ENCODE measurements at regions not wholly inside any gene's neighbourhood (a gene's known extent, or its start where the extent isn't known, plus 50 kb on each side); places are given as distances from the start of the nearest gene placed in this dataset.

GRCh38 chr11:64482588-64482987 lies 73.2 kb upstream of the SLC22A11 start:
- Histone ChIP-seq H3K4me3 (ENCODE audit: low read length) (no peak overlapping the region), H3K4me2 (ENCODE audit: low read length) (no peak overlapping the region), H3K9me2 (replicated peaks; ENCODE audit: control insufficient read depth, low read length) (no peaks in the 10 kb centered on the region), H3K79me2 (ENCODE audit: control insufficient read depth, low read length) (no peaks in the 10 kb centered on the region), H3K36me3 (ENCODE audit: control insufficient read depth, low read length) (no peaks in the 10 kb centered on the region), H3K27ac (ENCODE audit: low read depth, low read length) (no peak overlapping the region), H4K20me1 (ENCODE audit: control insufficient read depth, insufficient read depth, low read depth, low read length) (no peaks in the 10 kb centered on the region), H3K27me3 (ENCODE audit: control insufficient read depth, low read length) (peaks cover 13% of the 10 kb centered on the region), H3K9me3 (ENCODE audit: control insufficient read depth, insufficient read depth, low read length) (no peaks in the 10 kb centered on the region), H3K4me1 (ENCODE audit: control insufficient read depth, low read length) (no peaks in the 10 kb centered on the region), H3F3A (ENCODE audit: control insufficient read depth, insufficient read depth) (no peaks in the 10 kb centered on the region)
- no peak for TF ChIP-seq CTCF (IDR thresholded peaks at IDR 0.05; ENCODE audit: low read depth, low read length, poor library complexity, severe bottlenecking)
- no peak for TF ChIP-seq EZH2phosphoT487 (IDR thresholded peaks at IDR 0.05; ENCODE audit: borderline replicate concordance, low read length)

GRCh38 chr11:64484191-64485022 lies 71.3 kb upstream of the SLC22A11 start:
- H3K4me2 ChIP-seq (ENCODE audit: low read length): no peak overlapping the region
- H3K27ac ChIP-seq (ENCODE audit: low read depth, low read length): no peak overlapping the region

GRCh38 chr11:64485074-64485473 lies 70.7 kb upstream of the SLC22A11 start:
- Histone ChIP-seq H3F3A (ENCODE audit: control insufficient read depth, insufficient read depth) (no peaks in the 10 kb centered on the region), H3K9me3 (ENCODE audit: control insufficient read depth, insufficient read depth, low read length) (no peaks in the 10 kb centered on the region), H3K27ac (ENCODE audit: low read depth, low read length) (no peak overlapping the region), H3K36me3 (ENCODE audit: control insufficient read depth, low read length) (no peaks in the 10 kb centered on the region), H4K20me1 (ENCODE audit: control insufficient read depth, insufficient read depth, low read depth, low read length) (no peaks in the 10 kb centered on the region), H3K9me2 (replicated peaks; ENCODE audit: control insufficient read depth, low read length) (no peaks in the 10 kb centered on the region), H3K4me1 (ENCODE audit: control insufficient read depth, low read length) (no peaks in the 10 kb centered on the region), H3K27me3 (ENCODE audit: control insufficient read depth, low read length) (peaks cover 21% of the 10 kb centered on the region), H3K4me2 (ENCODE audit: low read length) (no peak overlapping the region), H3K4me3 (ENCODE audit: low read length) (no peak overlapping the region), H3K79me2 (ENCODE audit: control insufficient read depth, low read length) (no peaks in the 10 kb centered on the region)
- no peak for TF ChIP-seq EZH2phosphoT487 (IDR thresholded peaks at IDR 0.05; ENCODE audit: borderline replicate concordance, low read length)
- TF ChIP-seq CTCF (IDR thresholded peaks at IDR 0.05; ENCODE audit: low read depth, low read length, poor library complexity, severe bottlenecking): no peak

More at GRCh38 chr11:64484191-64485022, 71.3 kb upstream of the SLC22A11 start:
- no peaks in the 10 kb centered on the region for H3K9me2 ChIP-seq (replicated peaks; ENCODE audit: control insufficient read depth, low read length)
- H3K36me3 ChIP-seq (ENCODE audit: control insufficient read depth, low read length): no peaks in the 10 kb centered on the region
- H3K4me1 ChIP-seq (ENCODE audit: control insufficient read depth, low read length): no peaks in the 10 kb centered on the region
- peaks cover 16% of the 10 kb centered on the region for H3K27me3 ChIP-seq (ENCODE audit: control insufficient read depth, low read length)
- TF ChIP-seq EZH2phosphoT487 (IDR thresholded peaks at IDR 0.05; ENCODE audit: borderline replicate concordance, low read length) (no peak), CTCF (IDR thresholded peaks at IDR 0.05; ENCODE audit: low read depth, low read length, poor library complexity, severe bottlenecking) (no peak)
- H3F3A ChIP-seq (ENCODE audit: control insufficient read depth, insufficient read depth): no peaks in the 10 kb centered on the region
- no peak overlapping the region for H3K4me3 ChIP-seq (ENCODE audit: low read length)
- no peaks in the 10 kb centered on the region for H3K9me3 ChIP-seq (ENCODE audit: control insufficient read depth, insufficient read depth, low read length)
- no peaks in the 10 kb centered on the region for H3K79me2 ChIP-seq (ENCODE audit: control insufficient read depth, low read length)
- no peaks in the 10 kb centered on the region for H4K20me1 ChIP-seq (ENCODE audit: control insufficient read depth, insufficient read depth, low read depth, low read length)

Measured in DOHH2 (cell line).